ENCODE measurements at regions not wholly inside any gene's neighbourhood (a gene's known extent, or its start where the extent isn't known, plus 50 kb on each side); places are given as distances from the start of the nearest gene placed in this dataset.

DNA sequence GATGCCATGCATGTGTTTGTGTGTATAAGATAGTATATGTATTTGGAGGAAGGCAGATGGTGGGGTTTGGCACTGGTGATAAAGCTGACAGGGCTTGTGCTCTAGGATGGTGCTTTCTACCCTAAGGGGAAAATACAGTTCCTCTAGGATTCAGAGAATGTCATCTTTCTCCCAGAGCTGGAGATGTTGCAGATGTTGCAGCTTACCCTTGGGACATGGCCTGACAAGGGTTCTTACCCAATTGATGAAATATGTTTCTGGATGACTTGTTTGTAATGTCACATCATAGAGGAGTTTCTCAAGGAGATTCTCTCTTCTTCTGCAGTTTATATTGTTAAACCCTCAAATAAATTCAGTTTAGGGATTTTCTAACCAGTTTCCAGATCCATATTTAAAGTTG, 52.5 kb upstream of the PITX2 start:
- no peak for DNase-seq

DNA sequence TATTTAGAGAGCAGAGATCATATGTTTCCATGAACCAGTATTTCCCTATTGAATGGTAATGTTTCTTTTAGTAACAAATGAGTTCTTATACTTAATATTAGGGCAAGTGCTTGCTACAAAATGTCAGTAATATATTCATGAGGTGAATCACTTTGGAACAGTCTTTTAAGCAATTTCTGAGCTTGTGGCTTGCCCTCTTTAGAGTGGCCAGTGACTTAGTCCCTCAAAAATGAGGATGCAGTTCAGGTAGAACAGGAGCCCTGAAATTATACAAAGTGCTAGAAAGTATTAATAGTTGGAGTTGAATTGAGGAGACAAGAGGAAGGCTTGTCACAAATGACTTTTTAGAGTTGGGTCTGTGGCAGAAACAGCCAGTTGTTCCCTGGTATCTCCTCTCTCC, 53.4 kb upstream of the PITX2 start:
- no peak for DNase-seq

DNA sequence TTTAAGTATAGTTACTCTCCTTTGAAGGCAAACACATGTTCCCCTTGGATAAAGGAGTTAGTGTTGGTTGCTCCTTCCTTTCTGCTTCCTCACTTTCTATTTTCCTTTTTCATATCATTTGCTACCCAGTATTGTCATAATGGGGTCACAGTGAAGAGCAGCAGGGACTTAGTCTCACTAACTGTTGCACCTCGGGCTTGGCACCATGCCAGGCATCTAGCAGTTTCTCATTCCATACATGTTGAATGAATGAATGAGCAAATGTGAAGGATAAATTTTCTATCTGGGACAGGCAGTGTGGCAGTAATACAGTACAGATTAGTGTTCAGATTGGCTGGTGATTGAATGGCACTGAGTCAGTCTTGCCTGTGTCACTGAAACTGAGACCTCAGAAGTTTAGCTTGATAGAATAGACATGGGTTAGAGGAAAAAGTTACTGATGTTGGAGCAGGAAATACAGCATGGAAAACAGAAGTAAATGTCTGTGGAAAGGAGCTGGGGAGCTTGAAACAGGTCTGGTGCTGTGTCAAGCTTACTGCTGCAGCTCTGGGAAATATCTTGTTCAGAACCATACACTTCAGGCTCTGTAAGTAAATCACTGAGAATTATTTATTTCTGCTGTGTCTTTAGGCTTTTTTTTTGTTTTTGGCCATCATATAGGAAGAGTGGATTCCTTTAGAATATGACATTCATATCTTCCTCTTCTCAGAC, 55.8 kb upstream of the PITX2 start:
- no peak for DNase-seq

DNA sequence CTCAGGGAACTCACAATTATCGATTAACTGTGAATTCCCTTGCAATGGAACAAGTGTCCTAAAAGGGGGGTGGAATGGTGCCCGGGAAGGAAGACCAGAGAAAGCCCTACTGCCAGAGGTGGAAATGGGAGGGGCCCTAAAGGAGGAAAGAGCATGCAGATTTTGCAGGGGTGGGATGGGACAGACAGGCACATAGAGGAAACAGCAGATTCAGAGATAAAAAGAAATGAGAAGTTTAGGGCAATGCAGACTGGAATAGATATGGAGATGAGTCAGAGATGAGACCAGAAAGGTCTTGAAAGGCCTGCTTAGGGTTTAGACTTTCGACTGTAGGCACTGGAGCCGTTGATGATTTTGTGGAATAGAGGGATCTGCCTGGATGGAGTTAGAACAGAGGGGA, 57.4 kb upstream of the PITX2 start:
- no peak for DNase-seq

DNA sequence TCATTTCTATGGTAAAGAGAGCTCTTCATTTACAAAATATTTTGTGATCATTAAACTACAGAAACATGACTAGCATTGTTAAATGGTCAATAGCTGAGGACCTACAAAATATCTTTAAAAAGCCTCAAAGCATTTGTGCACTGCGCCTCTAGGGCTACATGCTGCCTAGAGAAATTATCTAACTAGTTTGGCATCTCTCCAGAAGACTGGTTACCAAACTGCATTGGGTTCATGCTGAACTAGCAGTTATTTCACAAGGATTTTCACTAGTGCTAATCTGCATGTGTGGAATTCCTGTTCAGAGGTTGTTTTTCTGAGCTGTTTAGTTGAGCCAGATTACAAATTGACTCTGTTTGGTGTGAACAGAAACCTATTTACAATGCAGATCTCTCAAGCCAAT, 58.5 kb upstream of the PITX2 start:
- DNase-seq: no peak

DNA sequence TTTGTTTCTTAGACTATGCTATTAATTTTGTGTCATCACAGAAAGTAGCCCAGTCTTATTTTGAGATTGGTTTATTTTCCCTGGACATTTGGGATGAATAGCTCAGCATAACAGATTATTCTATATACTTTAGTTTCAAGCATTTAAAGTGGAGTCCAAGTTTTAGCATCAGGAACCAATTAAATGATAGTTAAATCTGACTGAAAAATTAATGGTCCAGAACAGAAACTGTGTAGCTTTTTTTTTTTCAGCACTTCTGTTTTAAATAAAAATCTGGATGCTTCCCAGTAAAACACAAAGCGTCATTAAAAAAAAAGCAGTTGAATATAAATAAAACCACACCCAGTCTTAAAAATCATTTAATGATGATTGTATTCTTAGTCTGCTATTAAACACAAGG, 59.4 kb upstream of the PITX2 start:
- DNase-seq: no peak

DNA sequence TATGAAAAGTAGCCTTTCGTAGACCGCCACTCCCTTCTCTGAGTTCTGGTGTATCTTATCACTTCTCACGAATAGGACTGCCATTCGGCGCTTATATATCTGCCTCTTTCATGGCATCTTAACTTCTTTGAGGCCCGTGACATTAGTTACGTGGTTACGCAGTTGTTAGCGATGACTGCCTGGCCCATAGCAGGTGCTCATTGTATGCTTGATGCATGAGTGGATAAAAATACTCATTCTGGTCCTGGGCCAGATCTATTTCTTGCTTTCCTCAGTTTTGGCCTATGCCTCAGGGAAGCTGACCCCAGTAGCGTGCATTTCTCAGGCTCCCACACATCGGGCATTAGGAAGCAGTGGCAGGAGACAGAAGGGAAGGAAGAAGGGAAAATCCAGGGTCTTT, 60.7 kb upstream of the PITX2 start:
- DNase-seq: no peak

DNA sequence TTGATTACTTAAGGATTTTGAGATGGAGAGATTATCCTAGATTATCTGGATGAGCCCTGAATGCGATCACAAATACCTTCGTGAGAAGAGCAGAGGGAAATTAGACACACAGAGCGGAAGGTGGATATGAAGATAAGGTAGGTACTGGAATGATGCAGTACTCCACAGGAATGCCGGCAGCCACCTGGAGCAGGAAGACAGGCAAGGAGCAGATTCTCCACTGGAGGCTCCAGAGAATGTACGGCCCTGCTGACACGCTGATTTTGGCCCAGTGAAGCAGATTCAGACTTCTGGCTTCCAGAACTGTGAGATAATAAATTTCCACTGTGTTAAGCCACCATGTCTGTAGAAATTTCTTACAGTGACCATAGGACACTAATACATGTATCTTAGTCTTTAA, 79.4 kb upstream of the PITX2 start:
- no peak for DNase-seq

DNA sequence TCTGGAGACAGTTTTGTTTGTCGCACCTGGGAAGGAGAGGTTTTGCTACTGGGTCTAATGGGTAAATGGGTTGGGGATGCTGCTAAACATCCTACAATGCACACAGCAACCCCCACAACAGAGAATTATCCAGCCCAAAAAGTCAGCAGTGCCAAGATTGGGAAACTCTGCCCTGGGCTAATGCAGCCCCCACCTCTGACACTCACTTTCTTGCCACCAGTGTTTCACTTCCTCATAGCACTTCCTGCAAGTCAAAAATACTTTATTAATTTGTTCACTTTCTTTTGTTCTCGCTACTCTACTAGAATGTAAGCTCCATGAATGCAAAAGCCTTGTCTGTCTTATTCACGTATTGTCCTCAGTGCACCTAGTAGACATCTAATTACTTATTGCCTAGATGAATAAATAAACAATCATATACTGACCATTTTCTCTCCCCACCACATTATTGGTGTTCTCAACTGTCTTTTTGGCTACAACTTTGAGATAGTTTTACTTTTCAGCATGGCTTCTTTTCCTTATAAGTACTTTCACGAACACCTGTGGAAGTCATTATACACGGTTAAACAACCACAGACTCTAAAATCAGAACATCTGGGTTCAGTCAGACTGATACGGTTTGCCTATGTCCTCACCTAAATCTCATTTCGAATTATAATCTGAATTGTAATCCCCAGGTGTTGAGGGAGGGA, 82.0 kb upstream of the PITX2 start:
- DNase-seq: no peak

DNA sequence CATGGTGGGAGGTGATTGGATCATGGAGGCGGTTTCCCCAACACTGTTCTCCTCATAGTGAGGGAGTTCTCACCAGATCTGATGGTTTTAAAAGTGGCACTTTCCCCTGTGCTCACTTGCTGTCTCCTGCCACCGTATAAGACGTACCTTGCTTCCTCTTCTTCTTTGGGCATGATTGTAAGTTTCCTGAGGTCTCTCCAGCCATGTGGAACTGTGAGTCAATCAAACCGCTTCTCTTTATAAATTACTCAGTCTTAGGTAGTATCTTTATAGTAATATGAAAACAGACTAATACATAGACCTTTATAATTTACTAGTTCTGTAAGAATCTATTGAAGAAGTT, 82.5 kb upstream of the PITX2 start:
- no peak for DNase-seq

DNA sequence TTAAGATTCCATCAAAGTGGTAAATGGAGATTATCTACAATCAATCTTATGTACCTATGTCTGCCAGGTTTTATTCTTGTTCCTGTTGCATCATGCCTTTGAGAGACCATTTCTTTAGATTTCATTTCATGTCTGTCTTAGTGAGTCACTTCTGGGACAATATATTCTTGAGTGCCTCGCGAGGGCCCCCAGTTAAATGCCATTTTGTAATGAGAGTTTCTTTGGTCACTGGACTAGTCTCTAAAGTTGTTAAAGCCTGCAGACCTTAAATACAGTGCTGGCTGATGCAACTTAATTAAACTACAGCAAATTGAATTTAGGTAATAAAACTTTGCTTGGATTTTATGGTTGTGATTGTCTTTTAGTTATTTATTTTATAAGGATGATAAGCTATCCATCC, 87.2 kb upstream of the PITX2 start:
- no peak for DNase-seq

DNA sequence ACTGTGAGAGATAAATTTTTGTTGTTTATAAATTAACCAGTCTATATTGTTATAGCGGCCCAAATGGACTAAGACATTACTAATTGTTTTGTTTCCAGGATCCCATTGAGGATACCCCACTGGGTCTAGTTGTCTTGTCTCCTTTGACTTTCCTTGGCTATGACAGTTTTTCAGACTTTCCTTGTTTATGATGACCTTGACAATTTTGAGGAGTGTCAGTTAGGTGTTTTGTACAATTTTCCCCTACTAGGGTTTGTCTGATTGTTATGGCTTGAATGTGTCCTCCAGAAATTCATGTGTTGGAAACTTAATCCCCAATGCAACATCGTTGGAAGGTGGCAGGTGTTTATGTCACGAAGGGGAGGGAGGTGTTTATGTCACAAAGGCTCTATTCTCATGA, 89.6 kb upstream of the PITX2 start:
- DNase-seq: no peak

DNA sequence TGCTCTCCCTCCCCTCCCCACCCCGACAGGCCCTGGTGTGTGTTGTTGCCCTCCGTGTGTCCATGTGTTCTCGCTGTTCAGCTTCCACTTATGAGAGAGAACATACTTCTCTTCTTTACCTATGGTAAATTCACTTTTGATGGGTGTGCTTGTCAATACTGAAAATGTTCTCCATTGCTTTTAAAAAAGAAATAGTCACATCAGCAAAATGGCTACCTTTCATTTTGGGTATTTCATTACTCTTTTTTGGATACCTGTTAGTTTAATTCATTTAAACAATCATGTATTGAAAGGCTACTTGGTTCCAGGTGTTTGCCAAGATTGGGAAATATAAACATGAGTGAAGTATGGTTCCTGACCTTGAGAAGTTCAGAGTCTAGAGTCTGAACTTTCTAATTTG, 107.4 kb upstream of the PITX2 start:
- DNase-seq: no peak

DNA sequence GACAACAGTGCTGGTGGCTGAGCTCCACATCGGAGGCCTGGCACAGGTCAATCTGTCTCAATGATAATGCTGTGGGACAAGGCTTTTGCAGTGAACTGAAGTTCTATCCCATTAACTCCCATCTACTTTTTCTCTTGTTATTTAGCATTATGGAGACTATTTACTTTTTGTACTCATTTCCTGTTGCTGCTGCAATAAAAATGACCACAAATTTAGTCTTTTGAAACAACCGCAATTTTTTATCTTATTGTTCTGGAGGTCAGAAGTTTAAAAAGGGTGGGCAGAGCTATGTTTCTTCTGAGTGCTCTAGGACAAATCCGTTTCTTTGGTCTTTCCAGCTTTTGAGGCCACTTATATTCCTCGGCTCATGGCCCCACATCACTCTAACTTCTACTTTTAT, 111.0 kb upstream of the PITX2 start:
- DNase-seq: no peak

DNA sequence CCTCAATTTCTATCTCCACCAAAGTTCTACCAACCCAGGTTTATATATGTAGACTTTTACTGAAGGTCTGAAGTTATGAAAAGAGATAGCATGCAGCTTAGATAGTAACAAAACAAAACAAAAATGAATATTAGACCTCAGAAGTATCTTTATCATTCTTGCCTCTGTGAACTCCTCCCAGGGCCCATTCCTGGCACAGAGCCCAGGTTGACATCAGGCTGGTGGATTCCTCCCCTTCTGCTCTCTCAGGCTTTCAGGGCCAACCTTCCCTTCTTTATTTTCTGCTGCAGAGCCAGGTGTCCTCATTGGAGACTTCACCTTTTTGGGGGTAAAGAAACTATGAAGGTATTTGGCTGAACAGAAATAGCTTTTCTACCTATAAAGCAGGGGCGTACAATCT, 112.8 kb upstream of the PITX2 start:
- no peak for DNase-seq

DNA sequence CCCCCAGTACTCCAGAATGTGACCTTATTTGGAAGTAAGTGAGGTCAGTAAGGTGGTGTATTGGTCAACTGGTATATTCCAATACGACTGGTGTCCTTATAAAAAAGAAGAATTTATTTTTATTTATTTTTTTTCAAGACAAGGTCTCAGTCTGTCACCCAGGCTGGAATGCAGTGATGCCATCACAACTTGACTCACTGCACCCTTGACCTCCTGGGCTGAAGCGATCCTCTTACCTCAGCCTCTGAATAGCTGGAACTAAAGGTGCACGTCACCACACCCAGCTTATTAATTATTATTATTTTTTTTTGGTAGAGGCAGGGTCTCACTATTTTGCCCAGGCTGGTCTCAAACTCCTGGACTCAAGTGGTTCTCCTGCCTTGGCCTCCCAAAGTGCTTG, 115.1 kb upstream of the PITX2 start:
- no peak for DNase-seq

DNA sequence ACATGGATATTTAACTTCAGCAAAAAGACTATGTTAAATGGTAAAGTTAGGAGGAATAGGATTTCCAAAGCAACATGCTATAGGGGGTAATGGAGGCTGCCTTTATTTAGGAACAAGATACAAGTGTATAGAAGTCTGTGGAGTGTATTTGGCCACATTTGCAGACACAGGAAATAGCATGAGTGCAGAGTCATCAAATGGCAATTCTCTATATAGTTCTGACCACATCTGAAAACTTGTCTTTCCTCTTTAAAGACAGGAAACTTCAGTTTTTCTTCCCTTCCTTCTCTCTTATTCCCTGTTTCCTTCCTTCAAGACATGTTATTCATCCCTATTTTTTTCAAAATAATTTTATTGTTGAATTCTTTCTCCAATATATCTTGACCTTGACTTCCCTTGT, 119.3 kb upstream of the PITX2 start:
- DNase-seq: no peak

DNA sequence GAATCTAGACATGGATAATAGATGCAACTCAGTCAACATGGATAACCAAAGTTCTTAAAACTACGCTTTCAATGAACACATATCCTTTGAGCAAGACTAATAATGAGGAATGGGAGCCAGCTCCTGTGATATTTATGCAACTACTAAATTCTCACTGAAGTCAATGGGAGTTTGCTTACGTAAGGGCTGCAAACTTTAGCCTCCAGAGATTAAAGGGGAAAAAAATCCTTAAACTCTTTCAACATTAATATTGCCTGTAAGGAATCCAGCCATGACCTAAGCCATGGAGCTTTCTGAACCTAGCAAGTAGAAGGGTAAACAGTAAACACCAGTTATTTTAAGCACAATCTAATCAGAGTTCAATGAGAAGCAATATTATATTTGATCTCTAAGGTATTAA, 125.2 kb upstream of the PITX2 start:
- no peak for DNase-seq

DNA sequence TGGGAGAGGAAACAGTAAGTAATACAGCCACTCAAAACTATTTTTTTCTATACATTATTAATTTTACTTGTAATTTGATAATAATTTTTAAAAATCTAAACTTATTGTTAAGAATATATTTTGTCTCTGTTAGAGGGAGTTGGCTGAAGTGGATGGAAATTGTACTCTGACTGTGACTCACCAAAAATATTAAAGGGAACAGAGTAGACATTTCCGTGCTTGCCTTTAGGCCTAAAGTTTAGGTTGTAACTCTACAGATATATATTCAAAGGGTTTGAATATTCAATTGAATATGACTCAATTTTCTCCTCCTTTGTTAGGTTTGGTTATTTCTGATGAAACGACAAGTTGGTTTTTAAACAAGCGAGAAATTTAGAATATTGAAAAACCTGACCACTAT, 128.3 kb upstream of the PITX2 start:
- DNase-seq: no peak

DNA sequence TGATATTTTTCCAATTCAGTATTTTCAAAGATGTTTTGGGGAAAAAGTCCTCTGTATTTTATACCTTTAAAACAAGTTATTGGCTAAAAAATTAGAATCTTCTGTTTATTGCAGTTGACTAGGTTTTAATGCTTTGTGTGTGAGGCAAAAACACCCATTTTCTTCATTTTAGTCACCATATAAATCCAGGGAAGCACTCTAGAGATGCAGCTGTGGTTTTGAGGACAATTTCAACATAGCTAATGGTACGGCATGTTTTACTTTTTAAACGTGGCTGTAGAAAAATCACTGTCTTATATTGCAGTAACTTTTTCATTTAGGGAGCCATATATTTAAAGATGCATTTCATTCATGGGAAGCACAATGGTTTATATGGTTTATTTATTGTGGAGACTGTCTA, 129.1 kb upstream of the PITX2 start:
- no peak for DNase-seq

DNA sequence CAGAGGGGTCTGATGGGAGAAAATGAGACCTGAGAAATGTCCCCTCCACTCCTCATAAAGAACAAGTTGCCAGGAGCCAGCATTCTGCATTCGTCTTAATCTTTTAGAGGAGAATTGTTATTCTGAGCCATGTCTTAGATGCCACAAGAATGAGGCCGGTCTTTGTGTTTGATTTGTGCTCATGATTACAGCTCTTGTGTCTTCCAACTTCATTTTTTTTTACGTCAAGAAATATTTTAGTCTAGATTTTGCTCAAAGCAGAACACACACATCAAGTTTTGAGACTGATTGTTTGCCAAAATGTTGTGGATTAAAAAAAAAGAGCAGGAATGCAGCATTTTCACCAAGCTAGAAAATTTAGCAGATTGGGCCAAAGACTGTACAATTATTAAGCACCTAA, 130.6 kb upstream of the PITX2 start:
- DNase-seq: no peak

DNA sequence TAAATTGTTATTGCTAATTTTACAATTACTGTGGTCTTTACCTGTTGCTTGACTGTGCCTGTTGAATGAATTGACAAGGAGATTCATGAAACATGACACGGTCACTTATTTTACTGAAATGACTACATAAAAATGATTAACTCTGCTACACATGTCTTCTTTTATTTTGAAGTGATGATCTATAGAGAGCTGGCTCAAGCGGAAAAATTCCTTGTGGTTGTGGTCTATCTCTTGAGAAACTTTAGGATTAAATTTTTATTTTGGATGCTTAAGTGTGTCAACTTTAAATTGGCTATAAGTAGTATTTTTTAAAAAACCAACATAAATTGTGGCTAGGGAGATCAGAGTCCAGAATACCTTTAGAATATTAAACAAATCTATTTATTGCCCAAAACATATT, 131.8 kb upstream of the PITX2 start:
- no peak for DNase-seq

DNA sequence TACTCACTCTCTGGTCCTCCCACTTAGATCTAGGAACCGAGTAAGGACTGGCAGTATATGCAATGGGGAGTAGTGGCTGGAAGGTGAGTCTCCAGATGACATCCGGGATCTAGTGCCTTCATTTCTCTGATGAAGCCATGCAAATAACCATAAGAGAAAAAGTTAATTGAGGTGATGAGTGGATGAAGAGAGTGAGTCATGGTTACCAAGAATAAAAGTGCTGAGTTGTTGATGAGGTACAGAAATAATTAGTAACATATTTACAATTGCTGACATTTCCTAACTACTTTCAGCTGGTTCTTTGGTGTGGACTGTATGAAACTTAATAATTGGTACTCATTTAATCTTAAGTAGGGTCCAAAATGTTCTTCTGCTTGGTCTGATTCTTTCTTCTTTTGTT, 146.7 kb upstream of the PITX2 start:
- no peak for DNase-seq

DNA sequence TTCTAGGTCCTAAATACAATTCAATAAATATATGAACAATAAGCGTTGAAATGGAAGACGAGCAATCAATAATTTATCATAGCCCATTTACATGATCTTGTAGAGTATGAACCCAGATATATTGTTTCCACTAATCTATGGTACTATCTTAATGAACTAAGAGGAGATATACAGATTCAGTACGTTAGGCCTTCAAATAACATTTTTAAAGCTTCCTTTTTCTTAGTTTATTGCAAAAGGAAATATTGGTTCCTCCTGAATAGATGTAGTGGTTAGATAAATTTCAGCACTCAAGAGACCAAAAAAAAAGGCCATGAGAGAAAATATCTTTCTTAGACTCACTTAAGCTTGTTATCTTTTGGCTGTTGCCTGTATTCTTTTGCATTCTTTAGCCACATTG, 147.5 kb upstream of the PITX2 start:
- no peak for DNase-seq

DNA sequence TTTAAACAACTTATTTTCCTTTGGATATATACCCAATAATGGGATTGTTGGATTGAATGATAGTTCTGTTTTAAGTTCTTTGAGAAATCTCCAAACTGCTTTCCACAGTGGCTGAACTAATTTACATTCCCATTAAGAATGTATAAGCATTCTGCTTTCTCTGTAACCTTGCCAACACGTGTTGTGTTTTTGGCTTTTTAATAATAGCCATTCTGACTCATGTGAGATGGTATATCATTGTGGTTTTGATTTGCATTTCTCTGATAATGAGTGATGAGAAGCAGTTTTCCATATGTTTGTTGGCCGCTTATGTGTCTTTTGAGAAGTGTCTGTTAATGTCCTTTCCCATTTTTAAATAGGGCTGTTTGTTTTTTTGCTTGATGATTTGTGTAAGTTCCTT, 155.6 kb upstream of the PITX2 start:
- no peak for DNase-seq

Measured in NCI-H2171 (cell line).